DOHH2 (cell line): ENCODE measurements at regions not wholly inside any gene's neighbourhood (a gene's known extent, or its start where the extent isn't known, plus 50 kb on each side); places are given as distances from the start of the nearest gene placed in this dataset.
"Not testable (repeated sequence)": the region's sequence is repeated elsewhere in the genome, so short reads cannot be mapped to it uniquely, and the experiment has no call there.

ENCODE experiments used
- EZH2phosphoT487 ChIP-seq: fragments of 200-600 bp; sonication (generic); IDR thresholded peaks from 2 replicates; pipeline ENCODE4 v1.6.1; 2017; ENCODE audit warnings: borderline replicate concordance, mild to moderate bottlenecking, antibody characterized with exemption, low read length, moderate library complexity, mixed read lengths
- TF ChIP-seq, protein P1 (sequence below): fragments of 200-600 bp; sonication (generic); IDR thresholded peaks from one replicate; pipeline ENCODE4 v1.5.1; 2014; ENCODE audit warnings: antibody characterized with exemption, mild to moderate bottlenecking, low read depth, low read length; ENCODE audit not compliant: poor library complexity, severe bottlenecking

DNA sequence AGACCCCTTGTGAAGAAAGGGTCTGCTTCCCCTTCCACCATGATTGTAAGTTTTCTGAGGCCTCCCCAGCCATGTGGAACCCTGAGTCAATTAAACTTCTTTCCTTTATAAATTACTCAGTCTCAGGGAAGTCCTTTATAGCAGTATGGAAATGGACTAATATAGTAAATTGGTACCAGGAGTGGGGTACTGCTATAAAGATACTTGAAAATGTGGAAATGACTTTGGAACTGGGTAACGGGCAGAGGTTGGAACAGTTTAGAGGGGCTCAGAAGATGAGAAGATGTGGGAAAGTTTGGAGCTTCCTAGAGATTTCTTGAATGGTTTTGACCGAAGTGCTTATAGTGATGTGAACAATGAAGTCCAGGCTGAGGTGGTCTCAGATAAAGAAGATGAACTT, 353.5 kb downstream of the ZNF326 start:
- TF ChIP-seq, protein P1, sequence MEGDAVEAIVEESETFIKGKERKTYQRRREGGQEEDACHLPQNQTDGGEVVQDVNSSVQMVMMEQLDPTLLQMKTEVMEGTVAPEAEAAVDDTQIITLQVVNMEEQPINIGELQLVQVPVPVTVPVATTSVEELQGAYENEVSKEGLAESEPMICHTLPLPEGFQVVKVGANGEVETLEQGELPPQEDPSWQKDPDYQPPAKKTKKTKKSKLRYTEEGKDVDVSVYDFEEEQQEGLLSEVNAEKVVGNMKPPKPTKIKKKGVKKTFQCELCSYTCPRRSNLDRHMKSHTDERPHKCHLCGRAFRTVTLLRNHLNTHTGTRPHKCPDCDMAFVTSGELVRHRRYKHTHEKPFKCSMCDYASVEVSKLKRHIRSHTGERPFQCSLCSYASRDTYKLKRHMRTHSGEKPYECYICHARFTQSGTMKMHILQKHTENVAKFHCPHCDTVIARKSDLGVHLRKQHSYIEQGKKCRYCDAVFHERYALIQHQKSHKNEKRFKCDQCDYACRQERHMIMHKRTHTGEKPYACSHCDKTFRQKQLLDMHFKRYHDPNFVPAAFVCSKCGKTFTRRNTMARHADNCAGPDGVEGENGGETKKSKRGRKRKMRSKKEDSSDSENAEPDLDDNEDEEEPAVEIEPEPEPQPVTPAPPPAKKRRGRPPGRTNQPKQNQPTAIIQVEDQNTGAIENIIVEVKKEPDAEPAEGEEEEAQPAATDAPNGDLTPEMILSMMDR: not testable (repeated sequence)
- TF ChIP-seq EZH2phosphoT487: not testable (repeated sequence)
